Calu3 (cell line): ENCODE measurements at regions not wholly inside any gene's neighbourhood (a gene's known extent, or its start where the extent isn't known, plus 50 kb on each side); places are given as distances from the start of the nearest gene placed in this dataset.
"Not testable (repeated sequence)": the region's sequence is repeated elsewhere in the genome, so short reads cannot be mapped to it uniquely, and the experiment has no call there.

Source experiments
- BruUV-seq: library from RNA; stranded (reverse); fragments of 400-500 nt; replicated peaks from 2 replicates; lab custom pipeline; 2021; lab: Mats Ljungman, UMichigan
- CTCF ChIA-PET: fragments of 300-600 bp; sonication (Branson Sonifier 250); formaldehyde crosslinking; loops from one replicate; lab custom pipeline; 2022; ENCODE audit warnings: antibody characterized with exemption; lab: Charles Lee
- DNase-seq: peaks from one replicate; pipeline ENCODE4 v3.0.0; 2022
- H3K27ac Mint-ChIP-seq: one replicate; pipeline ENCODE4 v1.8.0; 2022; ENCODE audit warnings: mixed read lengths; ENCODE audit not compliant: unreplicated experiment
- H3K27me3 Mint-ChIP-seq: one replicate; pipeline ENCODE4 v1.8.0; 2022; ENCODE audit warnings: mixed read lengths; ENCODE audit not compliant: unreplicated experiment
- H3K36me3 Mint-ChIP-seq: one replicate; pipeline ENCODE4 v1.8.0; 2022; ENCODE audit warnings: mild to moderate bottlenecking, moderate library complexity, mixed read lengths; ENCODE audit not compliant: insufficient read depth, unreplicated experiment
- H3K4me1 Mint-ChIP-seq: one replicate; pipeline ENCODE4 v1.8.0; 2022; ENCODE audit warnings: mild to moderate bottlenecking, low read depth, mixed read lengths; ENCODE audit not compliant: unreplicated experiment
- H3K4me3 Mint-ChIP-seq: one replicate; pipeline ENCODE4 v1.8.0; 2022; ENCODE audit warnings: mild to moderate bottlenecking, low read depth, moderate library complexity, mixed read lengths; ENCODE audit not compliant: unreplicated experiment
- H3K9me3 Mint-ChIP-seq: one replicate; pipeline ENCODE4 v1.8.0; 2022; ENCODE audit warnings: low read depth, mixed read lengths; ENCODE audit not compliant: unreplicated experiment
- intact Hi-C: fragments of 100-400 bp; cut with micrococcal nuclease; formaldehyde crosslinking; loops from one replicate; pipeline ENCODE4 v1.10.0; 2022; ENCODE audit not compliant: unreplicated experiment
- TF ChIP-seq, protein P1 (sequence below): fragments of 200-600 bp; IDR thresholded peaks from one replicate; pipeline ENCODE4 v1.8.0; 2022; ENCODE audit warnings: antibody characterized with exemption; ENCODE audit not compliant: unreplicated experiment

DNA sequence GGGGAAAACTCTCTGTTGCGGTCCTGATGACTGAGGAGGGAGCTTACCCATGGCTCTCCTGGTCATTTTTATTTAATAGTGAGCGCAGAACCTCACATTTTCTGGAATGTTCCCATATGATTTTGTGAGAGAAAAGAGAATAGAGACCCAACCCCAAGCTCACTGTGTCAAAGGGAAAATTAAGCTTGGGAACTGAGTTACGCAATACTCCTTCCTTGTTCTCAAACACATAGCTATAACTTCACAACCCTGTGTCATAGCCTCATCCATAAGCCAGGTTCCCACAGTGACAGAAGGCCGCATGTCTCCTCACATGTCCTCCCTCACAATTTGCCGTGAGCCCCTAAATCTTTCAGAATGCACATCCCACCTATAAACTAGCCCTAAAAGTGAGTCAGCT, 252.8 kb downstream of the CCDC74A start:
- H3K4me1 Mint-ChIP-seq, H3K4me3 Mint-ChIP-seq, H3K36me3 Mint-ChIP-seq, intact Hi-C loops, DNase-seq, H3K27ac Mint-ChIP-seq, CTCF ChIA-PET, BruUV-seq, H3K9me3 Mint-ChIP-seq: not testable (repeated sequence)
- H3K27me3 Mint-ChIP-seq: peaks cover 17% of the 10 kb centered on the region

DNA sequence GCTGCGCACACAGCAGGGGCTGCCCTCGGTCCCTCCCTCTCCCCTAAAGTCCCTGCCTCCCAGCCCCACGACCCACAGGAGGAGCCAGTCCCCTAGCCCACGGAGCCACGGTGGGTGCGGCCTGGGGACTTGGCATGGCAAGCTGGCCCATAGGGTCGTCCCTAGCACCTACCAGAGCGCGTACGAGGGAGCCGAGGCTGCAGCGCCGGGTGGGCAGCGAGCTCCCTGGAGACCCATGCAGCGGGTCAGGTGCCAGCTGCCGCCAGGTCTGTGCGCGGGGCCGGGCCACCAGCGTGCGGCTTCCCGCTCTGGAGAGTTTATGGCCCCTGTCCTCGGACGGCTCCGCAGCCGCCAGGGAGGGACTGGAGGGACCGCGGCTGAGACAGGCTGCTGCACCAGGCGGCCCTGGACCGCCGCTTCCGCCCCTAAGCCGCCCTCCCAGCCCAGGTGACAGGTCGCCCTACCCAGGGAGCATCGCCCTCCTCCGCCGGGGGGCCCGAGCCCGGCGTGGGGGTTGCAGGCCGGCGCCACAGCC, 273.6 kb downstream of the CCDC74A start:
- CTCF ChIA-PET: interaction anchor here (0.6 to 1.2 kb wide), 5 partner anchors 119 to 688 kb away, joined by 3 to 14 read pairs (median 3); no protein-coding TSS in a partner anchor
- TF ChIP-seq, protein P1, sequence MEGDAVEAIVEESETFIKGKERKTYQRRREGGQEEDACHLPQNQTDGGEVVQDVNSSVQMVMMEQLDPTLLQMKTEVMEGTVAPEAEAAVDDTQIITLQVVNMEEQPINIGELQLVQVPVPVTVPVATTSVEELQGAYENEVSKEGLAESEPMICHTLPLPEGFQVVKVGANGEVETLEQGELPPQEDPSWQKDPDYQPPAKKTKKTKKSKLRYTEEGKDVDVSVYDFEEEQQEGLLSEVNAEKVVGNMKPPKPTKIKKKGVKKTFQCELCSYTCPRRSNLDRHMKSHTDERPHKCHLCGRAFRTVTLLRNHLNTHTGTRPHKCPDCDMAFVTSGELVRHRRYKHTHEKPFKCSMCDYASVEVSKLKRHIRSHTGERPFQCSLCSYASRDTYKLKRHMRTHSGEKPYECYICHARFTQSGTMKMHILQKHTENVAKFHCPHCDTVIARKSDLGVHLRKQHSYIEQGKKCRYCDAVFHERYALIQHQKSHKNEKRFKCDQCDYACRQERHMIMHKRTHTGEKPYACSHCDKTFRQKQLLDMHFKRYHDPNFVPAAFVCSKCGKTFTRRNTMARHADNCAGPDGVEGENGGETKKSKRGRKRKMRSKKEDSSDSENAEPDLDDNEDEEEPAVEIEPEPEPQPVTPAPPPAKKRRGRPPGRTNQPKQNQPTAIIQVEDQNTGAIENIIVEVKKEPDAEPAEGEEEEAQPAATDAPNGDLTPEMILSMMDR: no peak
- DNase-seq: no peak
- intact Hi-C loops: loop anchor here (10.0 kb wide), 1 partner anchor 646 kb away; no protein-coding TSS in a partner anchor
- no peaks in the 10 kb centered on the region for H3K9me3 Mint-ChIP-seq
- H3K4me3 Mint-ChIP-seq: no peak overlapping the region
- H3K4me1 Mint-ChIP-seq: no peaks in the 10 kb centered on the region
- no TSS peak for BruUV-seq
- H3K27ac Mint-ChIP-seq: no peak overlapping the region
- no peaks in the 10 kb centered on the region for H3K36me3 Mint-ChIP-seq
- no peaks in the 10 kb centered on the region for H3K27me3 Mint-ChIP-seq

DNA sequence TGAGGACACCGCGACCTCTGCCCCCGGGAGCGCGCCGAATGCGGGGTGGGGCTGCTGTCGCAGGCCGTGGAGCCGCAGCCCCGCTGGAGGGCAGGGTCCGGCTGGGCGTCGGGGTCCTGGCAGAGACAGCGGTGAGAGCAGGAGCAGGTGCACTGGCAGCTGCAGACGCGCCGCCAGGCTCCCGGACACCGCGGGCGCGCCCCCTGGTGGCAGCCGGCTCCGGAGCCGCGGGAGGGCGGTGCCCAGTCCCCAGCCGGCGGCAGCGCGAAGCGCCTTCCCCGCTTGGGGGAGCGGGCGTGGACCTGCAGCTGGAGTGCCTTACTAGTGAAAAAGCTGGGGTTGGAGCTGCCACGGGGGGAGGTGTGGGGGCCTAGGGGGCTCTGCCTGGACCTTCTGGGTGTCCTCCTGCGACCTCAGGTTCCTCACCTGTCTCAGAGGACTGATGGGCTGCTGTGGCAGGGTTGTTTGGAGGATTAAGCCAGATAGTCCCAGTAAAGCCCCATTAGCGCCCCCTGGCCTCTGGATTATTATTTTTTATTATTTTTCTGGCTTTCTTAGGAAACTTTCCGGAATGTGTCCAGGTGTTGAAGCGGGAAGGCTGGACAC, 274.2 kb downstream of the CCDC74A start:
- not testable (repeated sequence) for BruUV-seq, H3K27me3 Mint-ChIP-seq, H3K36me3 Mint-ChIP-seq, H3K9me3 Mint-ChIP-seq, H3K4me1 Mint-ChIP-seq, H3K27ac Mint-ChIP-seq
- H3K4me3 Mint-ChIP-seq: peak overlapping the region; percentile 54
- CTCF ChIA-PET: interaction anchor here (1.0 to 1.2 kb wide), 4 partner anchors 120 to 646 kb away, joined by 3 to 14 read pairs (median 5); no protein-coding TSS in a partner anchor
- TF ChIP-seq, protein P1: peak; percentile 75
- peak; percentile 90 for DNase-seq
- intact Hi-C loops: loop anchor here (1.0 to 10.0 kb wide), 2 partner anchors 128 to 647 kb away; no protein-coding TSS in a partner anchor

DNA sequence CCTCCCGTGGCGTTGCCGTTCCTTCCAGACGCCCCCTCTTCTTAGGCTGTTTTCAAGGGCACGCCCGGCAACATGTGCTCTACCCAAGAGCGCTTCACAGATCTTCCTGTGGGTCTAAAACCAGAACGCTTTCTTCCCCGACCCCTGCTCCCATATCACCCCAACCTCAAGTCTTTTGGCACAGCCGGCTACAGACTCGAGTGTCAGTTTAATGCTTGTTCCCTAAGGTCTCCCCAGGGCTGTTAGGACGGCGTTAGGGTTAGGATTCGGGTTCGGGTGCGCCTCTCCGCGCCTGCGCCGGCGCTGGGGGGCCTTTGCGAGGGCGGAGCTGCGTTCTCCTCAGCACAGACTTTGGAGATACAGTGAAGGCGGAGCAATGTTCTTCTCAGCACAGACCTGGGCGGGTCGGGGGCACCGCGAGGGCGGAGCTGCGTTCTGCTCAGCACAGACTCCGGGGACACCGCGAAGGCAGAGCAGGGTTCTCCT, 274.7 kb downstream of the CCDC74A start:
- not testable (repeated sequence) for H3K36me3 Mint-ChIP-seq, DNase-seq, H3K27me3 Mint-ChIP-seq, H3K4me1 Mint-ChIP-seq, H3K27ac Mint-ChIP-seq, H3K9me3 Mint-ChIP-seq, BruUV-seq
- H3K4me3 Mint-ChIP-seq: peak overlapping the region; percentile 54
- intact Hi-C loops: loop anchor here (1.0 to 10.0 kb wide), 2 partner anchors 128 to 648 kb away; no protein-coding TSS in a partner anchor
- CTCF ChIA-PET: interaction anchor here (1.0 to 1.2 kb wide), 4 partner anchors 120 to 646 kb away, joined by 3 to 14 read pairs (median 5); no protein-coding TSS in a partner anchor

DNA sequence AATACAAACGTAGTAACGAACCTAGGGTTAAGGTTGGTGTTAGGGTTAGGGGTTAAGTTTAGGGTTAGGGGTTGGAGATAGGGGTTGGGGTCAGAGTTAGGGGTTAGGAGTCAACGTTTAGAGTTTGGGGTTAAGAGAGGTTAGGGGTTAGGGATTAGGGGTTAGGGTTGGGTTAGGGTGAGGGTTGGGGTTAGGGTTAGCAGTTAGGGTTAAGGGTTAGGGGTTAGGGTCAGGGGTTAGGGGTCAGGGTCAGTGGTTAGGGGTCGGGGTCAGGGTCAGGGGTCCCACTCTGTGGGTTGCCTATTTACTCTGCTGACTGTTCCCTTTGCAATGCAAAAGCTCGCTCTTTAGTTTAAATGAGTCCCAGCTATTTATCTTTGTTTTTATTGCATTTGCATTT, 275.5 kb downstream of the CCDC74A start:
- not testable (repeated sequence) for H3K27ac Mint-ChIP-seq, DNase-seq, H3K9me3 Mint-ChIP-seq, H3K36me3 Mint-ChIP-seq, H3K27me3 Mint-ChIP-seq, H3K4me1 Mint-ChIP-seq, BruUV-seq, H3K4me3 Mint-ChIP-seq
- CTCF ChIA-PET: interaction anchor here (0.6 kb wide), 1 partner anchor 649 kb away, joined by 5 read pairs; no protein-coding TSS in a partner anchor
- intact Hi-C loops: loop anchor here (10.0 kb wide), 1 partner anchor 648 kb away; no protein-coding TSS in a partner anchor

DNA sequence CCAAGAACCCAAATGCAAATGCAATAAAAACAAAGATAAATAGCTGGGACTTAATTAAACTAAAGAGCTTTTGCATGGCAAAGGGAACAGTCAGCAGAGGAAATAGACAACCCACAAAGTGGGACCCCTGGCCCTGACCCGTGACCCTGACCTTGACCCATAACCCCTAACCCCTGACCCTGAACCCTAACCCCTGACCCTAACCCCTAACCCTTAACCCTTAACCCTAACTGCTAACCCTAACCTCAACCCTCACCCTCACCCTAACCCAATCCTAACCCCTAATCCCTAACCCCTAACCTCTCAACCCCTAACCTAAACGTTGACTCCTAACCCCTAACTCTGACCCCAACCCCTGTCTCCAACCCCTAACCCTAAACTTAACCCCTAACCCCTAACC, 284.9 kb downstream of the CCDC74A start:
- H3K36me3 Mint-ChIP-seq, CTCF ChIA-PET, H3K4me1 Mint-ChIP-seq, H3K9me3 Mint-ChIP-seq, H3K4me3 Mint-ChIP-seq, H3K27ac Mint-ChIP-seq, DNase-seq, intact Hi-C loops, BruUV-seq: not testable (repeated sequence)
- peaks cover 24% of the 10 kb centered on the region for H3K27me3 Mint-ChIP-seq

DNA sequence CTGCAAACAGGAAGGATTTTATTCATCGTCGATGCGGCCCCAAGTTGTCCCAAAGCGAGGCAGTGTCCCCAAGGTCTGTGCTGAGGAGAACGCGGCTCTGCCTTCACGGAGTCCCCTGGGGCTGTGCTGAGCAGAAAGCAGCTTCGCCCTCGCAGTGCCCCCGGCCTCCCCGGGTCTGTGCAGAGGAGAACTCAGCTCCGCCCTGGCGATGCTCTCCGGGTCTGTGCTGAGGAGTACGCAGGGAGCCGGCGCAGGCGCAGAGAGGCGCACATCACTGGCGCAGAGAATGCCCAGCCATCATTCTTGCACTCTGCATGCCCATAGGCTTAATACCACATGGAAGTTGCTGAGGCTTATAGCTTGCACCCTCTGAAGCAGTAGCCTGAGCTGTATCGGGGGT, 285.7 kb downstream of the CCDC74A start:
- CTCF ChIA-PET, intact Hi-C loops, BruUV-seq, DNase-seq, H3K27ac Mint-ChIP-seq, H3K4me3 Mint-ChIP-seq, H3K36me3 Mint-ChIP-seq, H3K9me3 Mint-ChIP-seq, H3K4me1 Mint-ChIP-seq: not testable (repeated sequence)
- peaks cover 16% of the 10 kb centered on the region for H3K27me3 Mint-ChIP-seq

DNA sequence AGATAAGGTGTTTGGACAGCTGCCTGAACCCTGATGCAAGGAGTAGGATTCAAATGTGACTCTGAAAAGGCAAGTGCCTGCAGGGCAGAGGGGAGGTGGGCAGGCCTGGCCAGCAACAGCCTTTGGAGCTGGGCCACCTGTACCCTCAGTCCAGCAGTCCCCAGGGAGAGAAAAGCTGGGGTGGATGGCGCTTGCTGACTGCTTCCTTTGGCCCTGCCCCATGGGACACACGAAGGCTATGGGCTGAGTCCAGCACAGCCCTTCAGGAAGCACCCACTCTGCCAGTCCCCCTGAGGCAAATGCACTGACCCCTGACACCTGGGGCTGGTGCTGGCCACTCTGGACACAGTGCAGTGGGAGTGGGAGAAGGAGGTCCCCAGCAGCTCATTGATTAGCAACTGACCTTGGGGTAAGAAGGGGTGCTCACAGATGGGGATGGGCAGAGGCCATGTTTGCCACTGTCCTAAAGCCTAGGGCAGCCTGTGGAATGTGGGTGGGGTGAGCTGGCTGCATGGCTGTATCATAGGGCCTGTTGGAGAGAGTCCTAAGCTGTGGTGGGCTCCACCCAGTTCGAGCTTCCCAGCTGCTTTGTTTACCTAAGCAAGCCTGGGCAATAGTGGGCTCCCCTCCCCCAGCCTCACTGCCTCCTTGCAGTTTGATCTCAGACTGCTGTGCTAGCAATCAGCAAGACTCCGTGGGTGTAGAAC, 290.7 kb downstream of the CCDC74A start:
- H3K27ac Mint-ChIP-seq, intact Hi-C loops, CTCF ChIA-PET, H3K36me3 Mint-ChIP-seq, DNase-seq, H3K4me3 Mint-ChIP-seq, BruUV-seq, H3K27me3 Mint-ChIP-seq, H3K4me1 Mint-ChIP-seq, H3K9me3 Mint-ChIP-seq: not testable (repeated sequence)
